Ishikawa (cell line): ENCODE measurements at regions not wholly inside any gene's neighbourhood (a gene's known extent, or its start where the extent isn't known, plus 50 kb on each side); places are given as distances from the start of the nearest gene placed in this dataset.
A peak's percentile ranks its signal among the peaks of the same experiment; 100 is the strongest.

Experiments
- CEBPB ChIP-seq: IDR thresholded peaks from 2 replicates; pipeline ENCODE4 v1.6.1; 2012
- EP300 ChIP-seq: IDR thresholded peaks from 2 replicates; pipeline ENCODE4 v1.6.1; 2012; ENCODE audit warnings: borderline replicate concordance
- FOXM1 ChIP-seq: IDR thresholded peaks from 2 replicates; pipeline ENCODE4 v1.6.1; 2012; ENCODE audit warnings: low read depth, borderline replicate concordance
- MAX ChIP-seq: IDR thresholded peaks from 2 replicates; pipeline ENCODE4 v1.6.1; 2012
- REST ChIP-seq: IDR thresholded peaks from 2 replicates; pipeline ENCODE4 v1.6.1; 2012; ENCODE audit warnings: low read depth, mild to moderate bottlenecking
- TAF1 ChIP-seq: IDR thresholded peaks from 2 replicates; pipeline ENCODE4 v1.6.1; 2012; ENCODE audit warnings: low read depth, mild to moderate bottlenecking
- TCF12 ChIP-seq: IDR thresholded peaks from 2 replicates; pipeline ENCODE4 v1.6.1; 2012; ENCODE audit warnings: low read depth
- TEAD4 ChIP-seq: IDR thresholded peaks from 2 replicates; pipeline ENCODE4 v1.6.1; 2012

GRCh38 chr4:53702334-53703266 is 111.3 kb upstream of the LNX1 start:
- TF ChIP-seq TAF1 (no peak), CEBPB (no peak), TEAD4 (no peak), TCF12 (no peak; the same call in none of the 2 replicates), FOXM1 (no peak), MAX (peak; percentile 51; the same call in 1 of the 2 replicates), EP300 (no peak), REST (no peak)
